Heart right ventricle (tissue), 16 donors: ENCODE measurements at regions not wholly inside any gene's neighbourhood (a gene's known extent, or its start where the extent isn't known, plus 50 kb on each side); places are given as distances from the start of the nearest gene placed in this dataset.
A peak's percentile ranks its signal among the peaks of the same experiment; 100 is the strongest.

Experiments used
- ATAC-seq, 8 donors: fragments of 200-7000 bp; cut with Tn5 transposase; one replicate each; pipeline ENCODE4 v1.9.1; 2020; ENCODE audit warnings: mild to moderate bottlenecking in 8 of 8, moderate library complexity in 8 of 8, moderate number of reproducible peaks in 1 of 8
- DNase-seq, 2 donors: peaks; one replicate each; pipeline ENCODE4 v3.0.0-alpha.2; 2020
- H3K27ac ChIP-seq, 10 donors: fragments of 200-600 bp; sonication (generic) in 2 of 10; one replicate each; pipeline versions ENCODE4 v1.5.0 to v1.8.0; 2020 to 2022; ENCODE audit warnings: mild to moderate bottlenecking in 3 of 10
- H3K27me3 ChIP-seq, 7 donors: fragments of 200-600 bp; one replicate each; pipeline ENCODE4 v1.8.0; 2021 to 2022; ENCODE audit warnings: mild to moderate bottlenecking in 2 of 7
- H3K36me3 ChIP-seq, 9 donors: fragments of 200-600 bp; sonication (generic) in 1 of 9; one replicate each; pipeline versions ENCODE4 v1.5.0 to v1.8.0; 2020 to 2022; ENCODE audit warnings: mild to moderate bottlenecking in 2 of 9
- H3K4me1 ChIP-seq, 9 donors: fragments of 200-600 bp; sonication (generic) in 1 of 9; one replicate each; pipeline versions ENCODE4 v1.5.0 to v1.8.0; 2020 to 2022; ENCODE audit warnings: mild to moderate bottlenecking in 4 of 9
- H3K4me3 ChIP-seq, 10 donors: fragments of 200-600 bp; sonication (generic) in 2 of 10; one replicate each; pipeline versions ENCODE4 v1.5.0 to v1.8.0; 2020 to 2022; ENCODE audit warnings: mild to moderate bottlenecking in 7 of 10, moderate library complexity in 2 of 10
- H3K9me3 ChIP-seq, 11 donors: fragments of 200-600 bp in 10 of 11; sonication (generic) in 2 of 11; one replicate each; pipeline versions ENCODE4 v1.5.0 to v1.8.0; 2013 to 2022; ENCODE audit warnings: mild to moderate bottlenecking in 2 of 11, control low read depth in 1 of 11, moderate library complexity in 1 of 11
- CTCF ChIP-seq, 9 donors: fragments of 200-600 bp; sonication (generic) in 2 of 9; IDR thresholded peaks; one replicate each; pipeline versions ENCODE4 v1.5.0 to v1.8.0; 2021 to 2022; ENCODE audit warnings: antibody characterized with exemption in 9 of 9, mild to moderate bottlenecking in 5 of 9, moderate library complexity in 1 of 9
- WGBS, 2 donors: extraction: QIAGEN DNeasy Blood & Tissue Kit; methylation state at CpG; one replicate each; pipeline ENCODE4 v1.1.7; 2013; ENCODE audit warnings: inconsistent platforms in 1 of 2; 5-methylcytosine and 5-hydroxymethylcytosine counted together
- intact Hi-C, 10 donors: fragments of 100-400 bp; cut with DNase I; formaldehyde crosslinking; loops; one replicate each; pipeline versions ENCODE4 v1.11.1 to v1.14.2; 2022
- donor health status: Arrhythmogenic right ventricular cardiomyopathy.
- donor health status: ischemic (EF 13 %, LVEDD 7.1; RV severe dilation, severe dysfunction).
- donor health status: healthy with polysubstance abuse.
- donor health status: DM: no; HTN: yes; CAD: no.
- donor health status: DM: no; HTN: no; CAD: no.
- donor health status: ischemic (EF 25% LVEDD 6.9; RV normal size, moderate dysfunction).
- donor health status: ischemic (EF 25% LVEDD 5.7; RV mildly dilated, moderate dysfunction).
- donor health status: healthy.
- donor health status: DM: yes; HTN: yes; CAD: no.
- donor health status: Ischemic cardiomyopathy.
- donor health status: ischemic (EF 35%, LVEDD 5.7; RV mildly dilated, moderate dysfunction).
- donor health status: nonischemic (EF 11% LVEDD 7.7; RV severe dilation, severe dysfunction).
- donor health status: DM: yes; HTN: yes; CAD: no.
- donor health status: PGD.
- donor health status: ischemic (EF 29% LVEDD 5.4; RV normal size, mild dysfunction).
- donor health status: nonischemic (EF 23%, LVEDD 6.1; RV moderate dilation, normal function).

- intact Hi-C loops, result loop anchor here in 1 of 10 donors (5.0 kb wide), 1 partner anchor 72 kb away; no protein-coding TSS in a partner anchor
- H3K36me3 ChIP-seq, result no peaks in the 10 kb centered on the region
- ATAC-seq, result peak; percentile 38 to 84 (median 72)
- TF ChIP-seq CTCF (IDR thresholded peaks at IDR 0.05), result no peak
- no peak overlapping the region for H3K4me3 ChIP-seq
- no peak for DNase-seq
- H3K4me1 ChIP-seq, result peaks cover 0 to 20% (median 6%) of the 10 kb centered on the region in 9 donors
- H3K27ac ChIP-seq, result peak overlapping the region in 8 of 10 donors; percentile 3 to 77 (median 45)
- H3K9me3 ChIP-seq, result no peaks in the 10 kb centered on the region
- WGBS, 2 donors, result 23 to 34% methylated on average over 2 of the region's 2 CpGs
- H3K27me3 ChIP-seq, result no peaks in the 10 kb centered on the region
Measured at GRCh38 chr1:244954359-244954758, 90.0 kb upstream of the HNRNPU start.

- no peaks in the 10 kb centered on the region for H3K36me3 ChIP-seq
- intact Hi-C loops, result loop anchor here in 1 of 10 donors (5.0 kb wide), 1 partner anchor 72 kb away; no protein-coding TSS in a partner anchor
- ATAC-seq, result peak; percentile 46 to 88 (median 80)
Measured at GRCh38 chr1:244953901-244954300, 89.6 kb upstream of the HNRNPU start.

GRCh38 chr1:244952940-244953339, 88.6 kb upstream of the HNRNPU start:
- Histone ChIP-seq H3K4me1 (peaks cover 0 to 20% (median 6%) of the 10 kb centered on the region in 9 donors), H3K27me3 (no peaks in the 10 kb centered on the region), H3K4me3 (no peak overlapping the region), H3K27ac (peak overlapping the region in 4 of 10 donors; percentile 36 to 77 (median 74)), H3K9me3 (peaks cover 0 to 4% (median 0%) of the 10 kb centered on the region in 11 donors), H3K36me3 (no peaks in the 10 kb centered on the region)
- DNase-seq (no peak), ATAC-seq (no peak)
- 50 to 58% methylated on average over 8 of the region's 8 CpGs for WGBS, 2 donors
- intact Hi-C loops, result loop anchor here in 1 of 10 donors (5.0 kb wide), 1 partner anchor 71 kb away; no protein-coding TSS in a partner anchor
- TF ChIP-seq CTCF (IDR thresholded peaks at IDR 0.05), result no peak

More at GRCh38 chr1:244953901-244954300, 89.6 kb upstream of the HNRNPU start:
- Histone ChIP-seq H3K4me3 (no peak overlapping the region), H3K27ac (peak overlapping the region in 8 of 10 donors; percentile 9 to 77 (median 51)), H3K27me3 (no peaks in the 10 kb centered on the region), H3K9me3 (no peaks in the 10 kb centered on the region), H3K4me1 (peaks cover 0 to 20% (median 6%) of the 10 kb centered on the region in 9 donors)
- no peak for DNase-seq
- no peak for TF ChIP-seq CTCF (IDR thresholded peaks at IDR 0.05)
- 29 to 47% methylated on average over 4 of the region's 4 CpGs for WGBS, 2 donors

GRCh38 chr1:244952280-244952933, 88.1 kb upstream of the HNRNPU start:
- no peak for TF ChIP-seq CTCF (IDR thresholded peaks at IDR 0.05)
- no peak for ATAC-seq
- no peak for DNase-seq
- 94% methylated on average over 5 of the region's 5 CpGs for WGBS, 2 donors
- Histone ChIP-seq H3K4me3 (no peak overlapping the region), H3K9me3 (peaks cover 0 to 5% (median 0%) of the 10 kb centered on the region in 11 donors), H3K4me1 (peaks cover 0 to 20% (median 6%) of the 10 kb centered on the region in 9 donors), H3K36me3 (no peaks in the 10 kb centered on the region), H3K27me3 (no peaks in the 10 kb centered on the region), H3K27ac (peak overlapping the region in 2 of 10 donors; percentile 73 to 77)
- intact Hi-C loops, result loop anchor here in 1 of 10 donors (5.0 kb wide), 1 partner anchor 70 kb away; no protein-coding TSS in a partner anchor
